HepG2 (cell line): ENCODE measurements at regions not wholly inside any gene's neighbourhood (a gene's known extent, or its start where the extent isn't known, plus 50 kb on each side); places are given as distances from the start of the nearest gene placed in this dataset.

ENCODE experiments used
- MTA3 ChIP-seq: sonication (generic); formaldehyde crosslinking; IDR thresholded peaks from 2 replicates; pipeline ENCODE4 v1.4.0; 2020; ENCODE audit warnings: missing genetic modification reagents
- SIX1 ChIP-seq: sonication (generic); formaldehyde crosslinking; IDR thresholded peaks from 2 replicates; pipeline ENCODE4 v1.4.0; 2020; ENCODE audit warnings: missing genetic modification reagents, borderline replicate concordance
- SOX5 ChIP-seq: IDR thresholded peaks from 2 replicates; pipeline ENCODE4 v1.6.1; 2016; ENCODE audit warnings: borderline replicate concordance
- TBP ChIP-seq: sonication (generic); formaldehyde crosslinking; IDR thresholded peaks from 2 replicates; pipeline ENCODE4 v1.5.0; 2020; ENCODE audit warnings: missing genetic modification reagents
- ZBTB40 ChIP-seq, 2 experiments: fragments of 450-650 bp in 1 of 2; sonication (generic) in 1 of 2; formaldehyde crosslinking in 1 of 2; IDR thresholded peaks; 2 replicates each; pipeline versions ENCODE4 v1.6.1 to v1.8.0; 2016 to 2022; ENCODE audit warnings: antibody characterized with exemption in 1 of 2, mild to moderate bottlenecking in 1 of 2, missing genetic modification reagents in 1 of 2
- ZBTB7A ChIP-seq: sonication (generic); formaldehyde crosslinking; IDR thresholded peaks from 2 replicates; pipeline ENCODE4 v1.8.0; 2022; ENCODE audit warnings: mild to moderate bottlenecking, missing genetic modification reagents
- ZMYM3 ChIP-seq: sonication (generic); formaldehyde crosslinking; IDR thresholded peaks from 2 replicates; pipeline ENCODE4 v1.5.1; 2020; ENCODE audit warnings: mild to moderate bottlenecking, missing genetic modification reagents
- ZNF256 ChIP-seq: sonication (generic); formaldehyde crosslinking; conservative IDR thresholded peaks from 2 replicates; pipeline ENCODE4 v1.4.0; 2020; ENCODE audit warnings: missing genetic modification reagents
- ZNF280D ChIP-seq: sonication (generic); formaldehyde crosslinking; IDR thresholded peaks from 2 replicates; pipeline ENCODE4 v1.5.1; 2020; ENCODE audit warnings: mild to moderate bottlenecking, missing genetic modification reagents
- ZNF639 ChIP-seq: conservative IDR thresholded peaks from 2 replicates; pipeline ENCODE4 v1.6.1; 2018; ENCODE audit warnings: missing genetic modification reagents
- ZNF782 ChIP-seq: sonication (generic); formaldehyde crosslinking; IDR thresholded peaks from 2 replicates; pipeline ENCODE4 v1.4.0; 2020; ENCODE audit warnings: missing genetic modification reagents, mild to moderate bottlenecking, borderline replicate concordance
- TF ChIP-seq, protein P1 (sequence below): sonication (generic); formaldehyde crosslinking; IDR thresholded peaks from 2 replicates; pipeline ENCODE4 v1.4.0; 2020; ENCODE audit warnings: missing genetic modification reagents, borderline replicate concordance

DNA sequence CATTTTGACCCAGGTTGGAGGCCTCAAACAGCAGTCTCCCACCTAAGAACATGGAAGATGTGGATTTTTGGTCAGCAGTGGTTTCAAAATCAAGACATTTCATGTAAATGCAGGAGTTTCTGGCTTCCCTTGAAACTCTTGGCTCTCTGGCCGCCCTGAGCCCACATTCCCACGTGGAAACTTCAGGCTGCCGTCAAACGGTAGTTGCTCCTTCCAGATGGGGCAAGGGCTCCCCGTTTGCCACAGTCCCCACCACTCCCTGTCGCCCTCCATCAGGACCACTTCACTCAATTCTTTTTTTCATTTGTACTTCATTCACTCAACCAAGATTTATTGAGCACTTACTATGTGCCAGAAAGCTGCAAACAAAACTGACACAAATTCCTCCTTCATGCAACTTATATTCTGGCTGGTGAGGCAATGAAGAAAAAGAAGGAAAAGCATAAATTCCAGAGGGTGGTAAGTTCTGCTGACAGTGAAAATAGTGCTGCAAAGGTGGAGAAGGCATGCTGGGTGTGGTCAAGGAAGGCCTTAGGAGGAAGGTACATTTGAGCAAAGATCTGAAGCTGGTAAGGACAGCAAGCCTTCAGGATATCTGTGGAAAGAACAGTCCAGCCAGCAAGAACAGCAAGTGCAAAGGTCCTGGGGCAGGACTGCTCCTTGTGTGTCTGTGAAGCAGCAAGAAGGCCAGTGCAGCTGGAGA is 62.9 kb upstream of the PTPN1 start (continued):
- no peak for TF ChIP-seq ZNF280D (CRISPR knock-in tag)
- TF ChIP-seq ZMYM3 (CRISPR knock-in tag), result peak; percentile 96
- TF ChIP-seq ZNF639 (CRISPR knock-in tag), result no peak
- no peak for TF ChIP-seq ZNF782 (CRISPR knock-in tag)
- TF ChIP-seq, protein P1, sequence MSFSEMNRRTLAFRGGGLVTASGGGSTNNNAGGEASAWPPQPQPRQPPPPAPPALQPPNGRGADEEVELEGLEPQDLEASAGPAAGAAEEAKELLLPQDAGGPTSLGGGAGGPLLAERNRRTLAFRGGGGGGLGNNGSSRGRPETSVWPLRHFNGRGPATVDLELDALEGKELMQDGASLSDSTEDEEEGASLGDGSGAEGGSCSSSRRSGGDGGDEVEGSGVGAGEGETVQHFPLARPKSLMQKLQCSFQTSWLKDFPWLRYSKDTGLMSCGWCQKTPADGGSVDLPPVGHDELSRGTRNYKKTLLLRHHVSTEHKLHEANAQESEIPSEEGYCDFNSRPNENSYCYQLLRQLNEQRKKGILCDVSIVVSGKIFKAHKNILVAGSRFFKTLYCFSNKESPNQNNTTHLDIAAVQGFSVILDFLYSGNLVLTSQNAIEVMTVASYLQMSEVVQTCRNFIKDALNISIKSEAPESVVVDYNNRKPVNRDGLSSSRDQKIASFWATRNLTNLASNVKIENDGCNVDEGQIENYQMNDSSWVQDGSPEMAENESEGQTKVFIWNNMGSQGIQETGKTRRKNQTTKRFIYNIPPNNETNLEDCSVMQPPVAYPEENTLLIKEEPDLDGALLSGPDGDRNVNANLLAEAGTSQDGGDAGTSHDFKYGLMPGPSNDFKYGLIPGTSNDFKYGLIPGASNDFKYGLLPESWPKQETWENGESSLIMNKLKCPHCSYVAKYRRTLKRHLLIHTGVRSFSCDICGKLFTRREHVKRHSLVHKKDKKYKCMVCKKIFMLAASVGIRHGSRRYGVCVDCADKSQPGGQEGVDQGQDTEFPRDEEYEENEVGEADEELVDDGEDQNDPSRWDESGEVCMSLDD (CRISPR knock-in tag), result no peak
- no peak for TF ChIP-seq ZBTB40 (IDR thresholded peaks at IDR 0.05)
- TF ChIP-seq ZBTB40 (CRISPR knock-in tag; IDR thresholded peaks at IDR 0.05), result no peak; the same call in 1 of the 2 replicates
- no peak for TF ChIP-seq ZBTB7A
- TF ChIP-seq ZNF256 (CRISPR knock-in tag), result 0 out of 2 replicates have a peak, but pooled peaks have one; percentile 38
- TF ChIP-seq SOX5, result no peak
- no peak for TF ChIP-seq MTA3
- no peak for TF ChIP-seq TBP (CRISPR knock-in tag)
- TF ChIP-seq SIX1 (CRISPR knock-in tag), result no peak
